Left lung (tissue), 4 donors: ENCODE measurements at regions not wholly inside any gene's neighbourhood (a gene's known extent, or its start where the extent isn't known, plus 50 kb on each side); places are given as distances from the start of the nearest gene placed in this dataset.

Experiments used
- ATAC-seq: fragments of 200-7000 bp; cut with Tn5 transposase; one replicate; pipeline ENCODE4 v1.9.1; 2020; ENCODE audit warnings: moderate library complexity
- DNase-seq, 4 donors: peaks; one replicate each; pipeline ENCODE4 v3.0.0-alpha.2; 2013 to 2020
- H3K27ac ChIP-seq, 2 donors: fragments of 200-600 bp; sonication (generic) in 1 of 2; one replicate each; pipeline versions ENCODE4 v1.5.0 to v1.8.0; 2020 to 2021
- H3K27me3 ChIP-seq, 2 donors: fragments of 200-600 bp; sonication (generic) in 1 of 2; one replicate each; pipeline versions ENCODE4 v1.5.0 to v1.8.0; 2020 to 2021
- H3K36me3 ChIP-seq, 2 donors: fragments of 200-600 bp; sonication (generic) in 1 of 2; one replicate each; pipeline versions ENCODE4 v1.5.0 to v1.8.0; 2020 to 2021
- H3K4me1 ChIP-seq, 2 donors: fragments of 200-600 bp; one replicate each; pipeline ENCODE4 v1.8.0; 2021
- H3K4me3 ChIP-seq, 2 donors: fragments of 200-600 bp; sonication (generic) in 1 of 2; one replicate each; pipeline versions ENCODE4 v1.5.0 to v1.8.0; 2020 to 2021; ENCODE audit warnings: mild to moderate bottlenecking in 1 of 2
- H3K9me3 ChIP-seq, 2 donors: fragments of 200-600 bp; sonication (generic) in 1 of 2; one replicate each; pipeline versions ENCODE4 v1.5.0 to v1.8.0; 2020 to 2021
- intact Hi-C, 2 donors: fragments of 100-400 bp; cut with DNase I; formaldehyde crosslinking; loops; one replicate each; pipeline versions ENCODE4 v1.11.2 to v1.14.2; 2022
- TF ChIP-seq, protein P1 (sequence below), 2 donors: fragments of 200-600 bp; sonication (generic) in 1 of 2; IDR thresholded peaks; one replicate each; pipeline versions ENCODE4 v1.5.0 to v1.8.0; 2021; ENCODE audit warnings: antibody characterized with exemption in 2 of 2
- donor health status: DM: no; HTN: yes; CAD: no.
- donor health status: DM: no; HTN: no; CAD: no.

DNA sequence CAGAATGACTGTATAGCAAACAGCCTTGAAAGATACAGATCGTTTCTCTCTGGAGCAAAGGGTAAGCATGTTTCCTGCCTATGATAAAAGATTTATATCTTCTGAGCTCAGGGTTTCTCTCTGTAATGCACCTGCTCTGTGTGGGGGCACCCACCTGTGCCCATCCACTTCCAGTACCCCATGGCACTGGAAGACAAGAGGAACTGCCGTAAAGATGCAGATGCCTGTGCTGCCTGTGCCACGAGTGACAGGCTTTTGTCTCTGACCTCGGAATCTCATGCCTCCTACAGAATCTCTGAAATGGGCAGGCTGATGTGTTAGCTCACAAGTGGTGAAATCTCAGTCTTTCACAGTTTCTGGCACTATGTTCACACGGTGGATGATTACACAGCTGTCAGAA, 50.3 kb upstream of the ATP11A start:
- Histone ChIP-seq H3K4me1 (peaks cover 0 to 5% of the 10 kb centered on the region in 2 donors), H3K4me3 (no peak overlapping the region), H3K27me3 (peaks cover 14 to 48% of the 10 kb centered on the region in 2 donors), H3K27ac (no peak overlapping the region), H3K9me3 (no peaks in the 10 kb centered on the region), H3K36me3 (no peaks in the 10 kb centered on the region)
- ATAC-seq: no peak
- TF ChIP-seq, protein P1, sequence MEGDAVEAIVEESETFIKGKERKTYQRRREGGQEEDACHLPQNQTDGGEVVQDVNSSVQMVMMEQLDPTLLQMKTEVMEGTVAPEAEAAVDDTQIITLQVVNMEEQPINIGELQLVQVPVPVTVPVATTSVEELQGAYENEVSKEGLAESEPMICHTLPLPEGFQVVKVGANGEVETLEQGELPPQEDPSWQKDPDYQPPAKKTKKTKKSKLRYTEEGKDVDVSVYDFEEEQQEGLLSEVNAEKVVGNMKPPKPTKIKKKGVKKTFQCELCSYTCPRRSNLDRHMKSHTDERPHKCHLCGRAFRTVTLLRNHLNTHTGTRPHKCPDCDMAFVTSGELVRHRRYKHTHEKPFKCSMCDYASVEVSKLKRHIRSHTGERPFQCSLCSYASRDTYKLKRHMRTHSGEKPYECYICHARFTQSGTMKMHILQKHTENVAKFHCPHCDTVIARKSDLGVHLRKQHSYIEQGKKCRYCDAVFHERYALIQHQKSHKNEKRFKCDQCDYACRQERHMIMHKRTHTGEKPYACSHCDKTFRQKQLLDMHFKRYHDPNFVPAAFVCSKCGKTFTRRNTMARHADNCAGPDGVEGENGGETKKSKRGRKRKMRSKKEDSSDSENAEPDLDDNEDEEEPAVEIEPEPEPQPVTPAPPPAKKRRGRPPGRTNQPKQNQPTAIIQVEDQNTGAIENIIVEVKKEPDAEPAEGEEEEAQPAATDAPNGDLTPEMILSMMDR (IDR thresholded peaks at IDR 0.05): no peak
- no peak for DNase-seq
- intact Hi-C loops: no loop called here

DNA sequence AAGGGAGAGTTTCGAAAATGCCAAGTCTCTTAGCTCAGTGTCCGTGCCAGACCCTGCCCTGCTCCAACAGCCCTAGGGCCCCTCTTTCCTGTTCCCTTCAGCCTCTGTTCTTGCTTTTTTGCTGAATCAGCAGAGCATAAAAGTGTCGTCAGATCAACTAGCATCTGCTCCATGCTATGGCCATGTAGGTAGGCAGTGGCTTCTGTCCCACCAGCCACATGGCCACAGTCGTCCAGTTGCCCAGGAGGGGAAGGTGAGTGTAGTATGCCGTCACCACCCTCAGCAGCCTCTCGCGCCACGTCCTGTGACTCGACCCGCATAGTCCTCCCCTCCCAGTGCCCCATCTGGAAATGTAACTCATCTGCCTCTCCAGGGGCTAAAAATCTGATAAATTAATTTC, 50.9 kb upstream of the ATP11A start:
- no peak for ATAC-seq
- H3K4me1 ChIP-seq: peaks cover 0 to 5% of the 10 kb centered on the region in 2 donors
- TF ChIP-seq, protein P1 (IDR thresholded peaks at IDR 0.05): no peak
- no peak overlapping the region for H3K27ac ChIP-seq
- no peaks in the 10 kb centered on the region for H3K9me3 ChIP-seq
- no peak for DNase-seq
- H3K4me3 ChIP-seq: no peak overlapping the region
- intact Hi-C loops: no loop called here
- no peaks in the 10 kb centered on the region for H3K36me3 ChIP-seq
- peaks cover 14 to 54% of the 10 kb centered on the region in 2 donors for H3K27me3 ChIP-seq

DNA sequence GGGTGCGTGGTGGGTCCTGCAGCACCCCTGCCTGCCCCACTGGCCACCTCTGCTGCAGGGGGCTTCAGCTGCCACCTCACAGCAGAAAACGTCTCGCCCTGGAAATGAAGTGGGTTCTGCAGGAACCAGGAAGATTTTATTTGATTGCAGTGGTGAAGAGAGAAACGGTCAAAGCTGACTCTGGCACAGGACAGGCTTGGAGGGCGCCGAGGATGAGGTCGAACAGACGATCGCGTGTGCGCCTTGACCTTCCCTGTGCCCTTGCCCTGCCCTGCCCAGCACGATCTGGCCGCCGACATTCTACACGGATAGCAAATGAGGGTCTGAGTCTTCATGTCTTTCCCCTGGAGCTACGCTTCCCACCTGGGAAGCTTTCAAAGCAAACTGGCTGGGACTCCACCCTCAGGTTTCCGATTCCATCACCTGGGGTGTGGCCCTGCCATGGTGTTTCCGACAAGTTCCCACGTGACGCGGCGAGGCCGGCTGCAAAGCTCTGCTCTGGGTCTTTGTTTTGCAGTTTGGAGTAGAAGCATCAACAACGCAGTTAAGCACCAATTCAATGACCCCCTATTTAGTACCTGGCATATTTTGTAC, 50.3 kb upstream of the TUBGCP3 start:
- Histone ChIP-seq H3K4me1 (peaks cover 0 to 5% of the 10 kb centered on the region in 2 donors), H3K9me3 (no peaks in the 10 kb centered on the region), H3K36me3 (no peaks in the 10 kb centered on the region), H3K4me3 (no peak overlapping the region), H3K27me3 (peaks cover 14 to 60% of the 10 kb centered on the region in 2 donors), H3K27ac (no peak overlapping the region)
- intact Hi-C loops: no loop called here
- no peak for ATAC-seq
- TF ChIP-seq, protein P1 (IDR thresholded peaks at IDR 0.05): no peak
- DNase-seq: no peak
